Right atrium auricular region (tissue), 2 donors: ENCODE measurements at regions not wholly inside any gene's neighbourhood (a gene's known extent, or its start where the extent isn't known, plus 50 kb on each side); places are given as distances from the start of the nearest gene placed in this dataset.
"Not testable (repeated sequence)": the region's sequence is repeated elsewhere in the genome, so short reads cannot be mapped to it uniquely, and the experiment has no call there.

Source experiments
- DNase-seq: peaks from one replicate; pipeline ENCODE4 v3.0.0-alpha.2; 2019; ENCODE audit warnings: low spot score
- H3K27ac ChIP-seq, 2 donors: fragments of 200-600 bp; sonication (generic); 1 replicate in 1 of 2; 2 replicates in 1 of 2; pipeline ENCODE4 v1.5.1; 2016 to 2019
- H3K27me3 ChIP-seq, 2 donors: fragments of 200-600 bp; sonication (generic); one replicate each; pipeline versions ENCODE4 v1.5.1 to v1.6.0; 2017 to 2019
- H3K36me3 ChIP-seq: fragments of 200-600 bp; sonication (generic); one replicate; pipeline ENCODE4 v1.5.1; 2016
- H3K4me1 ChIP-seq, 2 donors: fragments of 200-600 bp; sonication (generic); one replicate each; pipeline versions ENCODE4 v1.5.1 to v1.6.0; 2017 to 2019
- H3K4me3 ChIP-seq, 2 donors: fragments of 200-600 bp; sonication (generic); 1 replicate in 1 of 2; 2 replicates in 1 of 2; pipeline ENCODE4 v1.5.1; 2017 to 2019; ENCODE audit warnings: mild to moderate bottlenecking in 1 of 2, moderate library complexity in 1 of 2
- H3K9me3 ChIP-seq, 2 donors: fragments of 200-600 bp; sonication (generic); one replicate each; pipeline ENCODE4 v1.5.1; 2019
- TF ChIP-seq, protein P1 (sequence below), 2 donors: fragments of 200-600 bp; sonication (generic); IDR thresholded peaks; one replicate each; pipeline ENCODE4 v1.5.1; 2019; ENCODE audit warnings: antibody characterized with exemption in 2 of 2

DNA sequence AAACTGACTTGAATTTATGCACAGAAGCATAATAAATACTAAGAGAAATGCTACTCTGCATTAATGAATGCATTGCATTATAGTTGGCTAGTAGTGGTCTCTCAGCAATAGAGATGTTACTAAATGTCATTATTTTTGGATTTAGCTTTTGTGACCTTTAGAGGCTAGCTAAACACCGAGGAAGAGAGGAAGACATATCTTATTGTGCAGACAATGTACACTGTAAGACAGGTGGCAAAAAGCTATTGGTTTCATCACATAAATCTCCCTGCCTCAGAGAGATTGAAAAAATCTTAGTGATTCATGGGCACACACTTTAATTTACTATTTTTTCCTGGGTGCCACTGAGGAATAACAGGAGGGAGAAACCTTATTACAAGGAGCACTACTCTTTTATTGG, 435.9 kb downstream of the TMEM232 start:
- Histone ChIP-seq H3K9me3 (no peaks in the 10 kb centered on the region), H3K4me3 (no peak overlapping the region), H3K36me3 (no peaks in the 10 kb centered on the region), H3K27me3 (no peaks in the 10 kb centered on the region), H3K4me1 (no peaks in the 10 kb centered on the region), H3K27ac (no peak overlapping the region)
- no peak for DNase-seq
- TF ChIP-seq, protein P1, sequence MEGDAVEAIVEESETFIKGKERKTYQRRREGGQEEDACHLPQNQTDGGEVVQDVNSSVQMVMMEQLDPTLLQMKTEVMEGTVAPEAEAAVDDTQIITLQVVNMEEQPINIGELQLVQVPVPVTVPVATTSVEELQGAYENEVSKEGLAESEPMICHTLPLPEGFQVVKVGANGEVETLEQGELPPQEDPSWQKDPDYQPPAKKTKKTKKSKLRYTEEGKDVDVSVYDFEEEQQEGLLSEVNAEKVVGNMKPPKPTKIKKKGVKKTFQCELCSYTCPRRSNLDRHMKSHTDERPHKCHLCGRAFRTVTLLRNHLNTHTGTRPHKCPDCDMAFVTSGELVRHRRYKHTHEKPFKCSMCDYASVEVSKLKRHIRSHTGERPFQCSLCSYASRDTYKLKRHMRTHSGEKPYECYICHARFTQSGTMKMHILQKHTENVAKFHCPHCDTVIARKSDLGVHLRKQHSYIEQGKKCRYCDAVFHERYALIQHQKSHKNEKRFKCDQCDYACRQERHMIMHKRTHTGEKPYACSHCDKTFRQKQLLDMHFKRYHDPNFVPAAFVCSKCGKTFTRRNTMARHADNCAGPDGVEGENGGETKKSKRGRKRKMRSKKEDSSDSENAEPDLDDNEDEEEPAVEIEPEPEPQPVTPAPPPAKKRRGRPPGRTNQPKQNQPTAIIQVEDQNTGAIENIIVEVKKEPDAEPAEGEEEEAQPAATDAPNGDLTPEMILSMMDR (IDR thresholded peaks at IDR 0.05), result no peak

DNA sequence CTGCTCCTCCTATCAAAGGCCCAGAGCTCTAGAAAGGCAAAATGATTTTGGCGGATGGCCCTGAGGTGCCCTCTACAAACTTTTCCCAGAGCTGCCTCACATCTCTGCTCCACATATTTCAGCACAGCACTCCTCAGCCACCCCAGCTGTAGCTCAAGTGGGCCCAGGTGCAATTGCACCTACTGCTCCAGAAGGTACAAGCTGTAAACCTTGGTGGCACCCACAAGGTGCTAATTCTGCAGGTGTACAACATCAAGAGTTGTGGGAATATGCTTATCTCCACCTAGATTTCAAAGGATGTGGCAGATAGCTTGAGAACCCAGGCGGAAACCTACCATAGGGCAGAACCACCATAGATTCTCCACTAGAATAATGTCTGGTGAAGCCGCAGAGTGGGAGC, 432.2 kb downstream of the TMEM232 start:
- no peaks in the 10 kb centered on the region for H3K36me3 ChIP-seq
- TF ChIP-seq, protein P1 (IDR thresholded peaks at IDR 0.05), result no peak

DNA sequence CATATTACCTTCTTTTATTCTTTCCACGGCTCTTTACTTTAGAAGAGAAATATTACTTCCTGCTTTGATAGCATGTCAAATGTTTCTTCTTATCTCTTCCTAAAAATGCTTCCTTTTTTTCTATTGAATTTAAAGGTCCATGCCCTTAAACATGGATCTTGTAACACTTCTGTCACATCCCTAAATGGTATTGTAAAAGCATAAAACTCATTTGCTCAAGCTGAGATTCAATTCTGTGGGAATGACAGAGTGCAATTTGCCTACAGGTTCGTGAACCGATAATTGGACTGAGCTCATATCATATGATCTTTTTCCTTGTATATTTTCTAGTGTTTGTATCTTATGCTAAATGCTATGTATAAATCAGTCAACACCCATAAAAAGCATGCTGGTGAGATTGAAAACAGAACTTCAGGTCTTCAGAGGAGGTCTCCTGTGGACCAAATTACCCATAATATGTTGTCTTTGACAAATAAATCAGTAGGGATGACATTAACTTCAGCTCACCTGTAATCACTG, 429.3 kb downstream of the TMEM232 start:
- Histone ChIP-seq H3K9me3 (peaks cover 0 to 13% of the 10 kb centered on the region in 2 donors), H3K4me1 (no peaks in the 10 kb centered on the region), H3K4me3 (no peak overlapping the region), H3K36me3 (no peaks in the 10 kb centered on the region), H3K27ac (no peak overlapping the region), H3K27me3 (no peaks in the 10 kb centered on the region)
- no peak for DNase-seq
- TF ChIP-seq, protein P1 (IDR thresholded peaks at IDR 0.05), result no peak

More for the DNA sequence above, 432.2 kb downstream of the TMEM232 start:
- no peak overlapping the region for H3K27ac ChIP-seq
- no peak overlapping the region for H3K4me3 ChIP-seq
- no peaks in the 10 kb centered on the region for H3K4me1 ChIP-seq
- no peaks in the 10 kb centered on the region for H3K9me3 ChIP-seq
- DNase-seq, result no peak
- no peaks in the 10 kb centered on the region for H3K27me3 ChIP-seq

DNA sequence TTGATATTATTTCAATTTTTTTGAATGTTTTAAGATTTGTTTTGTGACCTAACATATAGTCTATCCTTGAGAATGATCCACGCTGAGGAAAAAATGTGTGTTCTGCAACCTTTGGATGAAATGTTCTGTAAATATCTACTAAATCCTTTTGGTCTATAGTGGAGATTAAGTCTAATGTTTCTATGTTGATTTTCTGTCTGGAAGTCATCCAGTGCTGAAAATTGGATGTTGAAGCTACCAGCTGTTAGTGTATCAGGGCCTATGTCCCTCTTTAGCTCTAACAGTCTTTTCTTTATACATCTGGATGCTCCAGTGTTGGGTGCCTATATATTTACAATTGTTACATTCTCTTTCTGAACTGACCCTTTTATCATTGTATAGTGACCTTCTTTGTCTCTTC, 422.3 kb downstream of the TMEM232 start:
- H3K27me3 ChIP-seq, result no peaks in the 10 kb centered on the region
- no peaks in the 10 kb centered on the region for H3K4me1 ChIP-seq
- no peak overlapping the region for H3K27ac ChIP-seq
- H3K4me3 ChIP-seq, result no peak overlapping the region
- no peaks in the 10 kb centered on the region for H3K36me3 ChIP-seq
- H3K9me3 ChIP-seq, result peaks cover 0 to 28% of the 10 kb centered on the region in 2 donors
- no peak for DNase-seq
- TF ChIP-seq, protein P1 (IDR thresholded peaks at IDR 0.05), result no peak

DNA sequence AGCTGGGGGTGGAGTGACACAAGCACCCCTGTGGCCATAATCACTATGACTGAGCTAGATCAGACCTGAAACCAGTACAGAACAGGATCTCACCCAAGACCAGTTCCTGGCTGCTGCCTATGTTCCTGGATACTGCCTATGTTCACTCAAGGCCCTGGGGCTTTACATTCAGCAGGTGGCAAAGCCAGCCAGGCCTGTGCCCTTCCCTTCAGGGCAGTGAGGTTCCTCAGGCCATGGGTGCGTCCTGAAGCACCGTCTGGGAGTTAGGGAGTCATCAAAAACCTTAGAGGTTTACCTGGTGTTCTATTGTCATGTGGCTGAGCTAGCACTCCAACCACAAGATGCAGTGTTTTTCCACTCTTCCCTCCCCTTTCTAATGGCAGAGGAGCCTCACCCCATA, 419.8 kb downstream of the TMEM232 start:
- Histone ChIP-seq H3K4me3 (no peak overlapping the region), H3K27ac (no peak overlapping the region), H3K27me3 (no peaks in the 10 kb centered on the region), H3K36me3 (no peaks in the 10 kb centered on the region), H3K9me3 (peaks cover 0 to 27% of the 10 kb centered on the region in 2 donors), H3K4me1 (no peaks in the 10 kb centered on the region)
- DNase-seq, result no peak
- TF ChIP-seq, protein P1 (IDR thresholded peaks at IDR 0.05), result no peak

DNA sequence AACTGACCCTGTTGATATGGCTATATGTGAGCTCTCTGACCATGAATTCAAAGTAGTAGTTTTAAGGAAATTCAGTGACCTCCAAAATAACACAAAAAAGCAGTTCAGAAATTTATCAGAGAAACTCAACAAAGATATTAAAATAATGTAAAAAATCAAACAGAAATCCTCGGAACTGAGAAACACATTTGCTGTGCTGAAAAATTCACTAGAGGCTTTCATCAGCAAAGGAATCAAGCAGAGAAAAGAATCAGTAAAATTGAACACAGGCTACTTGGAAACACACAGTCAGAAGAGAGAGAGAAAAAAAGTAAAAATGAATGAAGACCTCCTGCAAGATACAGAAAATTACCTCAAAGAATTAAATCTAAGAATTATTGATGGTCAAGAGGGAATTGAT, 417.2 kb downstream of the TMEM232 start:
- TF ChIP-seq, protein P1 (IDR thresholded peaks at IDR 0.05), result no peak
- DNase-seq, result no peak
- Histone ChIP-seq H3K4me3 (no peak overlapping the region), H3K9me3 (peaks cover 0 to 24% of the 10 kb centered on the region in 2 donors), H3K4me1 (no peaks in the 10 kb centered on the region), H3K36me3 (no peaks in the 10 kb centered on the region), H3K27me3 (no peaks in the 10 kb centered on the region), H3K27ac (no peak overlapping the region)

DNA sequence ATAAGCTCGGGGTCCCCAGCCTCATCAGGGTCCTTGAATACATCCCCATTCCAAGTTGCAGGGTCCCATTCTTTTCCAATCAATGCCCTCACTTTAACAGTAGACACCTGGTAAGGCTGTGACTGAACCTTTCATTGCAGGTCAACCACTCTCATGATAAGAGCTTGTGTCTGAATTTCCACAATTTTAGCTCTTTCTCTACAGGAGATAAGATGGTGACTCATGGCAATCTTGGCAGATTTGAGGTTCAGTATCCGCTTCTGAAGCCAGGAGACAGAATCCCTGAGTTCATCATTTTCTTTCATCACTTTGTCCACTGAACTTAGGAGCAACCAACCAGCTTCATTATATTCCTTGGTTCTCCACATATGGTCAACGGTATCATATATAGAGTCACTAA, 409.9 kb downstream of the TMEM232 start:
- not testable (repeated sequence) for H3K4me1 ChIP-seq, DNase-seq, H3K27ac ChIP-seq, H3K27me3 ChIP-seq, H3K36me3 ChIP-seq, H3K9me3 ChIP-seq, H3K4me3 ChIP-seq
